ENCODE measurements at regions not wholly inside any gene's neighbourhood (a gene's known extent, or its start where the extent isn't known, plus 50 kb on each side); places are given as distances from the start of the nearest gene placed in this dataset.

- DNase-seq (ENCODE audit: low spot score) = no peak
Measured at GRCh38 chr9:124179196-124180071, 78.3 kb upstream of the NEK6 start.

DNA sequence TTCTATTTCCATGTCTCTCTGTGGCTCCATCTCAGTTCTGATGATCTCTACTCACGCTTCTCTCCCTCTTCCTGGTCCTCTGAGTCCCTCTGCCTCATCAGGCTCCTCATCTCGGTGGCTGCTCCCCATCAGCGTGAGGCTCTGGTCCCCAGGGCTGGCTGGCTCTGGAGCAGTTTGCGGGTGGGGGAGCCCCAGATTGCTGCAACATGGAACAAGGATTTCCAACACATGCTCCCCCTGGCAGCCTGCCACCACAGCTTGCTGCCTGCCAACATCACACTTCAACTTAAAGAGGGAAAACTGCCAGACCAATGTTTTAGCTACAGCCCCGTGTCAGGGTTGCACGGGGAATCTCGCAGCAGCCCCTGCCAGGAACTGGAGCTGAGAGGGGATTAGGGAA, 77.2 kb upstream of the NEK6 start:
- no peak for DNase-seq (ENCODE audit: low spot score)

DNA sequence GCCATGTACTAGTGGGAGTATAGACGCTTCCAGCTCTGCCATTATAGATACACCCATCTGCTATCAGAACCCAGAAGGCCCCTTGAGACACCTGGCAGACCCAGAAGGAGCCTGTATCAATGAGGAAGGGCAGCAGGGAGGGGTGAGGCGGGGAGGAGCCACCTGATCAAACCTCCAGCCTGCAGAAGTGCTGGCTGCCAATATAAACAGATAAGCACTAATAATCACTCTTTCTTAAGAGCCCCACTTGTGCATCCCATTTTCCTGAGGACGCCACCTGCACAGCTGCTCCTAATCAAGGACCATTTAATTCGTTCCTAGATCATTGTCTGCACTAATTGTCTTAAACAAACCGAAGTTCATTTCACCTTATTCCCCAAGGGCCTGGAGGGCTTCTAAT, 75.0 kb upstream of the NEK6 start:
- no peak for DNase-seq (ENCODE audit: low spot score)

GRCh38 chr9:124183772-124184171, 74.0 kb upstream of the NEK6 start:
- no peak for DNase-seq (ENCODE audit: low spot score)

DNA sequence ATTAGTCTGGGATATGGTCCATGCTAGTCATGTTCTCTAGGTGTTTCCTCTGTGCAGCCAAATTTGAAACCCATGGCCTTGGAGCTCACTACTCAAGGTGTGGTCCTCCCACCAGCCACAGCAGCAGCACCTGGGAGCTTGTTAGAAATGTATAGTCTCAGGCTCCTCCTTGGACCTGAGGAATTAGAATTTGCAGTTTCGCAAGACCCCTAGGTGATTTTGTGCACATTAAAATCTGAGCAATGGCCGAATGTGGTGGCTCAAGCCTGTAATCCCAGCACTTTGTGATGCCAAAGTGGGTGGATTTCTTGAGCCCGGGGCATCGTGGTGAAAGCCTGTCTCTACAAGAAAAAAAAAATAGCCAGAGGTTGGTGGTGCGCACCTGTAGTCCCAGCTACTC, 72.3 kb upstream of the NEK6 start:
- no peak for DNase-seq (ENCODE audit: low spot score)

GRCh38 chr9:124187311-124187710, 70.4 kb upstream of the NEK6 start:
- no peak for DNase-seq (ENCODE audit: low spot score)

DNA sequence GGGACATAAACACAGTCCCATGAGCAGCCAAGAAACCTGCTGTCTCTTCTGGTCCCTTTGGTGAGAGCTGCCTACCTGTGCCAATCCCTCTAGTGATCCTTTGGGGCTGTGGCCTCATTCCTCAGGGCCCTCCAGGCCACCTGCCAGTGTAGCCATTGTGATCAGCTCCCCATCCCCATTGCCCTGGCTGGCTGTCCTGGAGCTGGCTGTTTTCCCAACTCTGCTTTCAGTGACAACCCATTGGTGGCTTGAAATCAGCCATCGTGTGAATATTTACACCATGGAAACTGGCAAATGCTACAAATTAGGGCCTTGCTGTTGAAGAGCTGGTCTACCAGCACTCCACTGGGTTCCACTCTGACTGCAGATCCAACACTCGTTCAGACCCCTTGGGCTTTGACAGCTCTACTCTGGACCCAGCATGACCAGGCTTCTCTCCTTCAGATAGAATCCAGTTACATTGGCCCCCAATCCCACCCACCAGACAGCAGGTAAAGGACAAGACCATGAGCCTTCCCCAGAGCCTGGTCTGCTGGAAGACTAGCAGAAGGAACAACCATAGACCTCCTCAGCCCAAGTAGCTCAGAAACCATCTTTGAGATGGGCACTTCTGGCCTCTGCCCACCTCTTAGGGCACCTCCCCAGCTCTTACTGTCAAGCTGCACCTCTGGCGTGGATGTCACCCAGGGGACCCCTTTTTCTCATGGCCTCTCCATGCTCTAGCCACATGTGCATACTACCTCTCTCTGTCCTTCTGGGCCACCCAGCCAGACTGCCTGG, 69.2 kb upstream of the NEK6 start:
- no peak for DNase-seq (ENCODE audit: low spot score)

DNA sequence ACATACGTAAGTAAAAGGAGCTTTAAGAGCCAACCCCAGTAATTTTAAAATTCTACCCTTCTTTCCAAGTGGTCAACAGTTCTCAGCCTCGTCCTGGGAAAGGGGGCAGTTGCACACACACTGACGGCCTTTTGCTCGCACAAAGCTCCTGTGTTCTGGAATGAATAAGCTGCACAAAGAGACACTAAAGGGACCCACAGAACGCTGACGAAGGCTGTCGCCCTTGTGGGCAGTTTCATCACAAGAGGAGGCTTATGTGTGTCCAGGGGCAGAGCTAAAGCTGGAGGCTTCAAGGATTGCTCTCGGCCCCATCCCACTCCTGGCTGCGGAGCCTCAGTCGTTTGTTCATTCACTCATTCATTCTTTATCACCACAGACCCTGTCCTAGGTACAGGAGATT, 67.0 kb upstream of the NEK6 start:
- DNase-seq (ENCODE audit: low spot score) = peak; percentile 96

DNA sequence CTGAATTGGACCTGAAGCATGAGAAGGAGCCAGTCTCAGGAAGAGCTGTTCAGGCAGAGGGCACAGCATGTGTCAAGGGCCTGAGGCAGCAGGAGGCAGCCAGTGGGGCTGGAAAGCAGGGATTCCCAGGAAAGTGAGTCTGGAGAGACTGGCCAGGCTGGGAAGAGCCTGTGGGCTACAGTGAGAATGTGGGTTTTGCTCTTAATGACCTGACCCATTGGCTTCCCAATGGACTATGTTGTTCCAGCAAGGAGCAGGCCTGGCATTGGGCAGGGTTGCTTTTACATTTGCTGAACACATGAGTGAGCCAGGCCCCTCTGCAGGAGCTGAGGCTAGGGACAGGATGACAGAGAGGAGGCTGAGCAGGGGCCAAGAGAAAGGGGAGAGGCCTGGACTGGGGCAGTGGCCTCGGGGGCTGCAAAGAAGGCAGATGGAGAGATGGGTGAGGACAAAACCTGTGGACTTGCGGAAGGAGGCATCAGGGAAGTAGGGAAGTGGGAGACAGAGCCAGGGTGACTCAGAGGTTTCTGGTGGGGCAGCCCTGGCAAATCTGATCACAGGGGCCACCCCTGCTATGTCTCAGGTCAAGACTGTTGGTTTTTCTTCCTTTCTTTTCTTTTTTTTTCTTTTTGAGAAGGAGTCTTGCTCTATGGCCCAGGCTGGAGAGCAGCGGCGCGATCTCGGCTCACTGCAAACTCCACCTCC, 65.9 kb upstream of the NEK6 start:
- no peak for DNase-seq (ENCODE audit: low spot score)

DNA sequence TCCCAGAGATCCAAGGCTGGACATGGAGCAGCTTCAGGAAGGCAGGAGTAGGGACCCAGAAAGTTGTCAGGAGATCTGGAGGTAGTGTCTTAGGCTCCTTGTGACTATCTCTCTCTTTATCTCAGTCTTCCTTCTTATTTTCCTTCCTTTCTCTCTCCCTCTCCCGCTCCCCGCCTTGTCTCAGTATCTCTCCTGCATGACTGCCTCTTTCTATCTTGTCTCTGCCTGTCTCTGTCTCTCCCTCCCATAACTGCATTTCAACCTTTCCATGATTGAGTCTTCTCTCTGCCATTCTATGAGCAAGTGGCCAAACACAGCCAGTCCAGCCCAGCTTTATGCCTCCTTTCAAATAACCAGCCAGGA, 61.0 kb upstream of the NEK6 start:
- no peak for DNase-seq (ENCODE audit: low spot score)

GRCh38 chr9:124197177-124198095, 60.3 kb upstream of the NEK6 start:
- peak; percentile 50 for DNase-seq (ENCODE audit: low spot score)

DNA sequence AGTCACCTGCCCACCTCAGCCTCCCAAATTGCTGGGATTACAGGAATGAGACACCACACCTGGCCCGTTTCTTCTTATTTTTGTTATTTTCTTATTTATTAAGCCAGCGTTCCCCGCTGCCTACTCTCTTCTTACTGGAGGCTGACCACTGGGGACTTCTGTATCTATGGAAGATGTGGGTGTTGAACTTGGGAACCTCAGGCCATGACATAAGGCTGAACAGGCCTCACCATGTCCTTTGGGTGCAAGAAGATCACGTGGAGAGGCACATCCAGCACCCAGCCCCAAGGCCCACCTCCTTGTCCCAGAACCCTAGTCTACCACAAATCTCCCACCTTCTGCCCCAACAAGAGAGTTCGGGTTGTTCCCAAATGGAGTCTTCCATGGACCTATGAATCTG, 59.4 kb upstream of the NEK6 start:
- DNase-seq (ENCODE audit: low spot score) = no peak

DNA sequence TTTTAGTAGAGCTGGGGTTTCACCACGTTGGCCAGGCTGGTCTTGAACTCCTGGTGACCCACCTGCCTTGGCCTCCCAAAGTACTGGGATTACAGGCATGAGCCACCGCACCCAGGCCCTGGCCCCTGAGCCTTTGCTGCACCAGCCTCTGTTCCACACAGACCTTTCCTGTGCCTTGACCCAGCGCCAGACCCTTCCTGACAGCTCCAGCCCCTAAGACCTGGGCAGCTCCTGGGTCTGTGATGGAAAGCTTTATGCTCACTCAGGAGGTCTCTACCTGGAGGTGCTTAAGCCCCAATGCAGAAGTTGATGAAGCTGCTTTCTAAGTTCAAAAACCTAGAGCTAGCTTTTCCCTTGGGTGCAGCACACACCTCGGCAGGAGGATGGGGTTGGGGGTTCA, 58.8 kb upstream of the NEK6 start:
- no peak for DNase-seq (ENCODE audit: low spot score)

DNA sequence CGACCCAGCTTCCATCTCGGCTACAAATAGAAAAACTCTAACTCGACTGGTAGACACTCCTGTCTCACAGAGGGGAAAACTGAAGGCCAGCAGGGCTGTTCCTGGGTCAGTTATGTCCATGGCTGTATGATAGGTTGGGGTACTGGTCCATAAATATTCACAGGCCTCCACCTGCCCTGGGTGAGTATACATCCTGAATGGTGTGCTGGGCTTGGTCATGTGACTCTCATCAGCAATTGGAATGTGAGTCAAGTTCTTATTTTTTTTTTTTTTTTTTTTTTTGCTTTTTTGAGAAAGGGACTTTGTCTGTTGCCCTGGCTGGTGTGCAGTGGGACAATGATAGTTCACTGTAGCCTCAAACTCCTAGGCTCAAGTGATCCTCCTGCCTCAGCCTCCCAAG, 58.3 kb upstream of the NEK6 start:
- no peak for DNase-seq (ENCODE audit: low spot score)

DNA sequence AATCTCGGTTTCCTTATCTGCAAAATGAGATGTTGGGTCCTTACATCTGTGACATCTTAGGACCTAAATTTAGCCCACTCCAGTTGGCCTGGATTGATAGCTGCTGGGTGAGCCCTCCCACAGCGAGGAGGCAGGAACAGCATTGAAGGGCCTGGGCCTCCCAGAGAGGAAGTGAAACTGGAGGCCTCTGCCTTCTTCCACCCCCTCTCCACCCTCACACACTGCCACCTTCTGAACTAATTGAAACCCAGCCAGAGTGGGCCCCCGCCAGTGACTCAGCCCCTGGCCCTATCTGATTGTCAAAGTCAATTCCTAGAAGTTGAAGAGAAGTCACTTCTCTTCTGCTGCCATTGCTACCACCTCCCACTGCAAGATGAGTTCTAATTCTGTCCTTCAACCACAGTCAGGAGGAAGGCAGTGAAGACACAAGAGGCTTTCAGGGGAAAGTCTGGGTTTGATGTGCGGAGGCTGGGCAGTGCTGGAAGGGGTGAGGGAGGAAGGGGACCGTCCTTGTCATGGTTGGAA, 55.2 kb upstream of the NEK6 start:
- DNase-seq (ENCODE audit: low spot score) = peak; percentile 67

- no peak for DNase-seq (ENCODE audit: low spot score)
Measured at GRCh38 chr9:124205686-124206352, 51.9 kb upstream of the NEK6 start.

- DNase-seq (ENCODE audit: low spot score) = no peak
Measured at GRCh38 chr9:124206391-124206790, 51.4 kb upstream of the NEK6 start.
